ENCODE measurements at regions not wholly inside any gene's neighbourhood (a gene's known extent, or its start where the extent isn't known, plus 50 kb on each side); places are given as distances from the start of the nearest gene placed in this dataset.

DNA sequence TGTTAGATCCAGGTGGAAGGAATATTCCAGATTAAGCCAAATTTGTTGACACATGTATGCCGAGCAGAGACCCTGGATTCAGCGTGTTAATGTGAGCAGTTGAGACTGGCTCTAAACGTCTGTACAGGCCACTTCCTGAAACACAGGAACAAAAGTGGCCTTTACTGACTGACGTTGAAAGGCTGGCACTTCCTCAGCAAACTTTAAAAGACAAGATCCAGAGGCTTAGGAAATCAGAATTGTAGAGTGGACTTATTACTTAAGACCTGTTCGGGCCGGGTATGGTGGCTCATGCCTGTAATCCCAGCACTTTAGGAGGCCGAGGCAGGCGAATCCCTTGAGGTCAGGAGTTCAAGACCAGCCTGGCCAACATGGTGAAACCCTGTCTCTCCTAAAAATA lies 125.7 kb upstream of the ARID1B start:
- DNase-seq, result no peak
- Mint-ChIP-seq H3K27me3 (peaks cover 16% of the 10 kb centered on the region), H3K4me1 (peaks cover 13% of the 10 kb centered on the region), H3K27ac (no peak overlapping the region), H3K9me3 (no peaks in the 10 kb centered on the region), H3K36me3 (no peaks in the 10 kb centered on the region), H3K4me3 (no peak overlapping the region)
- ATAC-seq (ENCODE audit: low read depth), result no peak
- POLR2A ChIA-PET, result no interaction called here

DNA sequence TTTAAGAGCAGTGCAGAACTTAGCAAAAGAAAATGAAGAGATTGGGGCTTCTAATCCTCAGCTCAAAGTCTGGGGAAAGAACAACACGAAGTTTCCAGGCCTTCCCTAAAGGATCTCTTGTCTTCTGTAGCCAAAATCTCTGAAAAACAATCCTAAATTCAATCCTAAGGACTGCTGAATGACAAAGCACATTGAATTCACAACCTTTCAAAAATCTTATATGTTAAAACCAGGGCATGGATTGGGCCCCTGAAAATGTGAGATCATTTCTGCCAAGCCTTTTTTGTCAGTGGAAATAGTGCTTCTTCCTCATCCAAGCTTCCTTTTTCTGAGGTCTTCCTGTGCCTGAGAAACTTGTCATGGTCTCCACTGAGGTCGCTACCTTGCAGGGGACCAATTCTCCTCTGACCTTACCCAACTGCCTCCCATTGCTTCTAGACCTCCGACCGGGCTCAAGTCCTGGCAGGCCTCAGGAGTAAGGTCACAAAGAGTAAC lies 126.2 kb upstream of the ARID1B start:
- Mint-ChIP-seq H3K27me3 (peaks cover 19% of the 10 kb centered on the region), H3K4me1 (peaks cover 13% of the 10 kb centered on the region), H3K36me3 (no peaks in the 10 kb centered on the region), H3K4me3 (no peak overlapping the region), H3K27ac (no peak overlapping the region), H3K9me3 (no peaks in the 10 kb centered on the region)
- POLR2A ChIA-PET, result no interaction called here
- ATAC-seq (ENCODE audit: low read depth) (no peak), DNase-seq (no peak)

DNA sequence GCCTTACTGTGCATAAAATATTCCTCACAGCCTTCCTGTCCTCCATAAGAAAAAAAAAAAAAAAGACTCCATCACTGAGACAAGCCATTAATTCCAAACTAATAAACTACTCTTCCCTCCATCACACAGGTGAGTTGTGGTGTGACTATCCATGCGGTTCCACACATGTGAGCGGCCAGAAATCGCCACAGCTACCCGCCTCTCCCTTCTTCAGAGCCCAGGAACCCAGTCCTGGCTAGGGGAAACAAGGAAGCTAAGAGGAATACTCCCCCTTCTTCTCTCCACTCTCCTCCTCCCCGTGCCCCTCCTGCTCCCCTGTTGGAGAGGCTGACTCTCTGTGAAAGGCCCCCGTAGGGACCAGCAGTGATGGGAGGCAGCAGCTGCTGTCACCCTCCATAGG lies 128.6 kb upstream of the ARID1B start:
- POLR2A ChIA-PET, result no interaction called here
- ATAC-seq (ENCODE audit: low read depth), result no peak
- peaks cover 13% of the 10 kb centered on the region for H3K4me1 Mint-ChIP-seq
- H3K27me3 Mint-ChIP-seq, result peaks cover 28% of the 10 kb centered on the region
- H3K36me3 Mint-ChIP-seq, result no peaks in the 10 kb centered on the region
- H3K9me3 Mint-ChIP-seq, result no peaks in the 10 kb centered on the region
- H3K4me3 Mint-ChIP-seq, result no peak overlapping the region
- no peak overlapping the region for H3K27ac Mint-ChIP-seq
- no peak for DNase-seq

DNA sequence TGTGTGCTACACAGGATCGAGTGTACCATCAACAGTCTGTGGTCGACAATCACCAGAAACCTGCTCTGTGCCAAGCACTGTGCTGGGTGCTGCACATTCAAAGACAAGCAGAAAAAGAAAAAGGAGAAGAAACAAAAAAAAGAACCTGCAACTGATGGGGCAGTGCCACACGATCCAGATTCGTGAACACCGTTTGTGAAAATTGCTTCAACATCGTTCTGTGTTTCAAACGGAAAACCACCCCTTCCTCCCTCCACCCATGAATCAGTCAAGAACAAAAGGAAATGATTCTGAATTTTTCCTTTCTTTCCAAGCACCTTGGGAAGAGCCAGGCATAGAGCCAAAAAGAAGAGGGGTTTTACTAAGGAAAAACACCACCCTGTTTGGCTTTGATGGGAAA lies 129.2 kb upstream of the ARID1B start:
- no peaks in the 10 kb centered on the region for H3K36me3 Mint-ChIP-seq
- ATAC-seq (ENCODE audit: low read depth) (no peak), DNase-seq (no peak)
- no peaks in the 10 kb centered on the region for H3K9me3 Mint-ChIP-seq
- H3K4me3 Mint-ChIP-seq, result no peak overlapping the region
- peaks cover 13% of the 10 kb centered on the region for H3K4me1 Mint-ChIP-seq
- no peak overlapping the region for H3K27ac Mint-ChIP-seq
- POLR2A ChIA-PET, result no interaction called here
- H3K27me3 Mint-ChIP-seq, result peaks cover 28% of the 10 kb centered on the region

DNA sequence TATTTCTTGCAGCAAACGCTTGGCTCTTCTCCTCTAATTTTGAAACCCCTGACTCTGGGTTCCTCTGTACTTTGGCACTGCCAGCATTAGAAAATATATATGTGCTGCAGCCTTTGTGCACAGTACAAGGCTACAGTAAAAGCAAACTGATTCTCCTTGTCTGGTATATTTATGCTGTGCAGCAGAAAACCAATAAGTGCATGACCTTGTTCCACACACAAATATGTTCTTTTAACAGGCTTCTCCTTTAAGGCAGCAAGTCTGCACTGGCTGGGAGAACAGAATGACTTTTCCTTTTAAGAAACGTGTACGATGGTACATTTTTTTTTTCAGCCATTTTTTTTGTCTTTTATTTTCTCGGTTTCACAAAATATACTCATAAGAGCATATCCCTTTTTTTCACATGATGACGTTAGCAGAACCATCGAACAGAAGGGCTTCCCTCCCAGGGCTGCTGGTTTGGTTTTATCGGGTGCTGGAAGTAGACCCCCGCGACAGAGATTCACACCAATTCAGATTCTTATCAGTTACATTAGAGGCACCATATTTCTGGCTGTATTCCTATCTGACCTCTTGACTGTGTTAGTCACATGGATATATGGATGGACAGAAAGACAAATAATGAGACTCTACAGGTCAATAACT lies 129.9 kb upstream of the ARID1B start:
- Mint-ChIP-seq H3K4me3 (no peak overlapping the region), H3K9me3 (no peaks in the 10 kb centered on the region), H3K27ac (no peak overlapping the region), H3K4me1 (peaks cover 13% of the 10 kb centered on the region), H3K27me3 (peaks cover 28% of the 10 kb centered on the region), H3K36me3 (no peaks in the 10 kb centered on the region)
- ATAC-seq (ENCODE audit: low read depth), result no peak
- POLR2A ChIA-PET, result no interaction called here
- no peak for DNase-seq

DNA sequence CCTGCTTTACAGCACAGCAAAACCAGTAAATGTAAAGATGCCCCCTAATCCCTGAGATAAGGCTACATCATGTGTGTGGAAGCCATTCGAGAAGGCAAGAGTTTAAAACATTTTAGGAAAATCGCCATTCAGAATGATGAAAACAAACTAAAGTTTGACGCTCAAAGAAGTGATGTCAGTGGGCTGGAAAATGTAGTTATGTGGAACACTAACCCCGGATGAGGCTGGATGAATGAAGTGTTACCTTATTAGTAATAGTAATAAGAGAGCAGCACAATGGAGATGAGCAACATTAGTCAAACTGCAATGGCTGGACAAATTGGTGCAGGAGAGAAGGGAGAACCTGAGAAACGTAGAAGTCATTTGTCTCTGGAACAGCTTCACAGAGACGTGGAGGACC lies 130.7 kb upstream of the ARID1B start:
- peaks cover 28% of the 10 kb centered on the region for H3K27me3 Mint-ChIP-seq
- no peak overlapping the region for H3K27ac Mint-ChIP-seq
- H3K36me3 Mint-ChIP-seq, result no peaks in the 10 kb centered on the region
- ATAC-seq (ENCODE audit: low read depth) (no peak), DNase-seq (no peak)
- no peaks in the 10 kb centered on the region for H3K9me3 Mint-ChIP-seq
- POLR2A ChIA-PET, result no interaction called here
- no peak overlapping the region for H3K4me3 Mint-ChIP-seq
- H3K4me1 Mint-ChIP-seq, result peaks cover 13% of the 10 kb centered on the region

DNA sequence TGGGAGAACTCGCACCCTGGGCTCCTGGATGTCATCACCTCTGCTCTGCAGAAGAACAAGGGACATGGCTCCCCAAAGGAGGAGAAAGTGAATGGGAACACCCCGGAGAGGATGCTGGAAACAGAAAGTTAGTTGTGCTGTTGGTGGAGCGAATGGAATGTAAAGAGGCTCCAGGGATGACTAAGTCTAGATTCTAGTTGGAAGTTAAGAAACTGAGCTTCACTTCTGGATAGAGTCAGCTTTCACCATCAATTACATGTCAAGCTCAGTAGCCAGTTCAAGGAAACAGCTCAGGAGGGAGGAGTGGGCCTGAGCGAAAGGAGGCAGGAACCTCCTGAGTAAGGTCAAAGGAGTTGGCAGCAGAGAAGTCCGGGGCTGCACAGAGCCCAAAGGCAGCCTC lies 132.1 kb upstream of the ARID1B start:
- POLR2A ChIA-PET, result no interaction called here
- Mint-ChIP-seq H3K36me3 (no peaks in the 10 kb centered on the region), H3K27me3 (peaks cover 28% of the 10 kb centered on the region), H3K27ac (no peak overlapping the region), H3K4me1 (peaks cover 13% of the 10 kb centered on the region), H3K9me3 (no peaks in the 10 kb centered on the region), H3K4me3 (no peak overlapping the region)
- no peak for DNase-seq
- no peak for ATAC-seq (ENCODE audit: low read depth)

DNA sequence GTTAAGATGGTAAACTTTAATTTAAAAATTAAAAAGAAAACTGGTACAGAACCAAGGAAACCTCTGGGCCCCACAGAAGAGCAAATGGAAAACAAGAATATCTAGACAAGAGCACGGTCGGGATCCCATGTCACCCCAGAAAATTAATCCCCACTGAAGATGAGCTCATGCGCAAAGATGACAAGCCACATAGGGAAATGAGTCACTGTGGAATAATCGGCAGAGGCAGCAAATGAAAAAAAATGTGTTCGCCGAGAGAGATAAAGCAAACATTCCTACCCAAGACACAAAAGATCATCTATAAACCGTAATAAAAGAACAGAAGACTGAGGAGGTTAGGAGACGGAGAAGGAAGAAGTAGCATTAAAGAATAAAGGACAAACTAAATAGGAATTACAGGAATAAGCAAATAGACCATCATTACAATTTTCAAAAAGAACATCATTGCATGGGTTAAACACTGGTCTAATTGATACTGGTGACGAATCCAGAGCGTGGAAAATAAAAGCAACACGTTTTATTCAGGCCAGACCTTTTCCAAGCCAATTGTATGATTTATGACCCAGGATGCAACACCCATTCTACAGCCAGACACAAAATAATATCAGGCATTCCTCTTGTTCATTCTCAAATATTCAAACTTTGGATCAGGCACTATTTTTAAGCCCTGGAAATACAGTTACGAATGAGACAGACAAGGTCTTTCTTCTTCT lies 138.0 kb upstream of the ARID1B start:
- no peak for ATAC-seq (ENCODE audit: low read depth)
- DNase-seq, result no peak
- H3K4me3 Mint-ChIP-seq, result no peak overlapping the region
- peaks cover 9% of the 10 kb centered on the region for H3K4me1 Mint-ChIP-seq
- POLR2A ChIA-PET, result no interaction called here
- H3K9me3 Mint-ChIP-seq, result peaks cover 3% of the 10 kb centered on the region
- H3K27ac Mint-ChIP-seq, result no peak overlapping the region
- H3K27me3 Mint-ChIP-seq, result peaks cover 4% of the 10 kb centered on the region
- no peaks in the 10 kb centered on the region for H3K36me3 Mint-ChIP-seq

DNA sequence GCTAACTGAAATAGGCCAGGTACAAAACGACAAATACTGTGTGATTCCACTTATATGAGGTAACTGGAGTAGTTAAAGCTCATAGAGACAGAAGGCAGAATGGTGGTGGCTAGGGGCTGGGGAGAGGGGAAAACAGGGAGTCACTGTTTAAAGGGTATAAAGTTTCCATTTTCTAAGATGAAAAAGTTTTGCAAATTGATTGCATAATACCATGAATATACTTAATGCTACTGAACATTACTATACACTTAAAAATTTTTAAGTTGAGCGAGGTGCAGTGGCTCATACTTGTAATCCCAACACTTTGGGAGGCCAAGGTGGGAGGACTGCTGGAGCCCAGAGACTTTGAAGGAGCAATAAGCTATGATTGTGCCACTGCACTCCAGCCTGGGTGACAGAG lies 138.6 kb upstream of the ARID1B start:
- ATAC-seq (ENCODE audit: low read depth) (no peak), DNase-seq (no peak)
- no peaks in the 10 kb centered on the region for H3K27me3 Mint-ChIP-seq
- H3K36me3 Mint-ChIP-seq, result no peaks in the 10 kb centered on the region
- H3K4me1 Mint-ChIP-seq, result peaks cover 14% of the 10 kb centered on the region
- H3K9me3 Mint-ChIP-seq, result peaks cover 3% of the 10 kb centered on the region
- POLR2A ChIA-PET, result no interaction called here
- H3K27ac Mint-ChIP-seq, result no peak overlapping the region
- no peak overlapping the region for H3K4me3 Mint-ChIP-seq

DNA sequence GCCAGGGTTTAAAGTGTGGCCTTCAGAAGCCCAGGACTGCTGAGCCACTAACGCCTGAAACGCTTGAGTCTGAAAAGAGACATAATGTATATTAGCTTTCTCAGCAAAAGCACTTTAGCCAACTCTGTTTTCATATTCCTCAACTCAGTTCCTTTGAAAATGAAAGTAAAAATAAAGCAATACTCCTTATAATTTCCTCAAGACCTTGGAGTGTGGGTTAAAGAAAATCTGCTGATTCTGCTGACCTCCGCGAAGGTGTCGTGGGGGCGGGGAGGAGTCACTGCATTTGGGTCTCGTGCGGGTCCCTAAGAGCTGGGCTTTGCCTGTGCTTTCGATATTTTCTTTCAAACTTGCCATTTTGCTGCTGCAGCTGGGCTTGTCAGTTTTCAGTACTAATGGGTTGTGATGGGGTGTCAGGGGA lies 142.2 kb upstream of the ARID1B start:
- Mint-ChIP-seq H3K27ac (no peak overlapping the region), H3K4me3 (no peak overlapping the region)
- no peak for ATAC-seq (ENCODE audit: low read depth)

DNA sequence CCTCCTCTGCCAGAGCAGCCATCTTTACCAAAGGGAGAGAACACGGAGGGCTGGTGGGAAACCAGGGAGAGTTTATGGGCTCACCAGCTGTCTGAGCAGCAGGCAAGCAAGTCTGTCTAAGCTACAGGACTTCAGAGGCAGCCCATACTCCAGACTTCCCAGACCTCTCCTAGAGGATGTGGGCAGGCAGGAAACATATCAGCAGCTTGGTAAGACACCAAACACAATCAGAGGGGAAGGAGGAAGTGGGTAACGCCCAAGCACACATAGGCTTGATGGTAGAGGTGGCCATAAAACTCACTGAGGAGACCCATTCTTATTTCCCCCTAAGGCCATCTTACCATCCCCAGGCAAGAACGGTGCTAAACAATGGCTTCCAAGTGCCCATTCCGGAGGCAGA lies 143.1 kb upstream of the ARID1B start:
- peaks cover 18% of the 10 kb centered on the region for H3K4me1 Mint-ChIP-seq
- no peaks in the 10 kb centered on the region for H3K36me3 Mint-ChIP-seq
- H3K27me3 Mint-ChIP-seq, result no peaks in the 10 kb centered on the region
- ATAC-seq (ENCODE audit: low read depth) (no peak), DNase-seq (no peak)
- peak overlapping the region; percentile 25 for H3K4me3 Mint-ChIP-seq
- POLR2A ChIA-PET, result no interaction called here
- H3K27ac Mint-ChIP-seq, result no peak overlapping the region
- peaks cover 1% of the 10 kb centered on the region for H3K9me3 Mint-ChIP-seq

More for the DNA sequence above, 142.2 kb upstream of the ARID1B start:
- H3K9me3 Mint-ChIP-seq, result peaks cover 3% of the 10 kb centered on the region
- DNase-seq, result no peak
- peaks cover 18% of the 10 kb centered on the region for H3K4me1 Mint-ChIP-seq
- no peaks in the 10 kb centered on the region for H3K27me3 Mint-ChIP-seq
- no peaks in the 10 kb centered on the region for H3K36me3 Mint-ChIP-seq
- POLR2A ChIA-PET, result no interaction called here

DNA sequence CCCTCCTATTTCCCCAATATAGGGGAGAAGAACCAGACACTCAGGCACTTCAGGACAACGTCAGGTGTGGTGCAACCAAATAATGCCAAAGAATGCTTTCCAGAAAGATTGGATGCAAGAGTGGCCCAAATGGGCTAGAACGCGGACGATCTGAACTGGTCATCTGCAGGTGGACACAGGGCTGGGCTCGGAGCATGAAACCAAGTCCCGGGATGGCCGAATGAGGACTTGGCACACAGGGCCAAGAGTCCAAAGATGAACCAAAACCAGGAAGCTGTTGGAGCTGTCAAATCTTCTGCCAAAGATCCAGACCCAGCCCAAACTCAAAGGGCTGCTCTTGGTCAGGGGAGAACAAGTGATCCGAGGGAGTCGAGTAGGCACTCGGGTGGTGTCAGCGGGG lies 143.9 kb upstream of the ARID1B start:
- ATAC-seq (ENCODE audit: low read depth), result no peak
- Mint-ChIP-seq H3K4me1 (peaks cover 18% of the 10 kb centered on the region), H3K27ac (peak overlapping the region; percentile 40), H3K9me3 (peaks cover 1% of the 10 kb centered on the region), H3K36me3 (no peaks in the 10 kb centered on the region), H3K27me3 (no peaks in the 10 kb centered on the region), H3K4me3 (no peak overlapping the region)
- POLR2A ChIA-PET, result no interaction called here
- no peak for DNase-seq

DNA sequence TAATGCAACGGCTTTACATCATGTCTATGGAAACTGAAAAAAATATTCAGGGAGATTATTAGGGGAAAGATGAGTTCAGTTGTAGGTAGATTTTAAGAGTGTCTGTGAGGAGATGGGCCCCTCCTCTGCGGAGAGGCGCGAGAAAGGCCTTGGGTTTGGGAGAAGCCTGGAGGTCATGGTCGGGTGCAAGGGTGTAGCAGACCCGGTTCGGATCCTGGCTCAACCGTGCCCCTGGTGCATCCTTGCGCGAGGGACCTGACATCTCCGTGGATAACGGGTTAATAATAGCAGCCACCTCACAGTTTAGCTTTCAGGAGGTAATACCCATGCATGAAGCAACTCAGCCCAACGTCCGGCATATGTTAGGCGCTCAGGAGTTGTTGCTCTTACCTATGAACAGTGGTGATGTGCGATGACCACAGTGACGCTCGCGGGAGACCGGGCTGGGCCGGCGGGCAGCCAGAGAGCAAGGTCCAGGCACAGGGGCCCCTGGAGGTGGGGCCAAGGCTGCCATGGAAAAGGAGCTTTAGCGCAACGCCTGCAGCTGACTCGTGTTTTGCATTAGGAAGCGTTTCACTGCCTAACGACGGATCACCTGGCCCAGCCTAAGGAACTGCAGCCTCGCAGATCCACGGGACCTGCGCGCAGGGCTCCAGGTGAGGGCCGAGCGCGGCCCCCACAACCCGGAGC lies 146.4 kb upstream of the ARID1B start:
- DNase-seq, result no peak
- peaks cover 1% of the 10 kb centered on the region for H3K9me3 Mint-ChIP-seq
- POLR2A ChIA-PET, result no interaction called here
- no peak overlapping the region for H3K4me3 Mint-ChIP-seq
- H3K27ac Mint-ChIP-seq, result no peak overlapping the region
- H3K27me3 Mint-ChIP-seq, result peaks cover under 1% of the 10 kb centered on the region
- peaks cover 18% of the 10 kb centered on the region for H3K4me1 Mint-ChIP-seq
- no peaks in the 10 kb centered on the region for H3K36me3 Mint-ChIP-seq
- ATAC-seq (ENCODE audit: low read depth), result no peak

DNA sequence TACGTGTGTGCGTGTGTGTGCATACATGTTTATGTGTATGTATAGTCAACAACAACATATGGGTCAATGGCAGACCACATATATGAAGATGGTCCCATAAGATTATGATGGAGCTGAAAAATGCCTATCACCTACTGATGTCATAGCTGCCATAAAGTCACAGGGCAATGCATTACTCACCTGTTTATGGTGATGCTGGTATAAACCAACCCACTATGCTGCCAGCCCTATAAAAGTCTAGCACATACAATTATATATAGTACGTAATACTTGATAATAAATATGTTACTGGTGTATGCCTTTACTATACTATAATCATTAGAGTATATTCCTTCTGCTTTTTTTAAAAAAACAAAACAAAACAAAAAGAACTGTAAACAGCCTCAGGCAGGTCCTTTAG lies 148.4 kb upstream of the ARID1B start:
- Mint-ChIP-seq H3K4me1 (peaks cover 5% of the 10 kb centered on the region), H3K4me3 (no peak overlapping the region), H3K9me3 (no peaks in the 10 kb centered on the region), H3K27ac (no peak overlapping the region), H3K36me3 (no peaks in the 10 kb centered on the region), H3K27me3 (peaks cover 5% of the 10 kb centered on the region)
- POLR2A ChIA-PET, result no interaction called here
- no peak for DNase-seq
- ATAC-seq (ENCODE audit: low read depth), result no peak

All from activated naive CD8-positive, alpha-beta T cell treated with anti-CD3 and anti-CD28 coated beads, Interleukin-2, amount 10 ng/mL, durations not matched to agents 7 days and 5 days (primary cell).